ENCODE measurements at regions not wholly inside any gene's neighbourhood (a gene's known extent, or its start where the extent isn't known, plus 50 kb on each side); places are given as distances from the start of the nearest gene placed in this dataset.

DNA sequence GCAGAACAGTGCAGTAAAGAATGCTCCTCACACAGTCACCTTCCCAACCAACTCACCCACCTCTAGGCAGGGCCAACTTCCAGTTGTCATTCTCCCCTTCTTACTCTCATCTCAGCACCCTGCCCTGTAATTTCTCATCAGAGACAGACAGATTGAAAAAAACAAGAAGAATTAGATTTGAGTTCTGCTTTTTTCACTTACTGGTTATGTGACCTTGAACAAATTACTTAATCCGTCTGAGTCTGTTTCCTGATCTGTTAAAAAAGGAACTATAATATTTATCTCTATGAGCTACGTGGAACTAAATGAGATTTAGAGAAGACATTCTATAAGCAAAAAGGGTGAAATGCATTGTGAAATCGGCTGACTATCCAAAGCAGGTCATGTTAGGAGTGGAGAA is 330.3 kb downstream of the ZNF326 start:
- DNase-seq (no peak), ATAC-seq (no peak)
- 60 to 68% (median 67%) methylated on average over 3 of the region's 3 CpGs for WGBS, 3 donors
- Histone ChIP-seq H3K4me3 (no peak overlapping the region), H3K4me1 (no peaks in the 10 kb centered on the region), H3K27ac (no peak overlapping the region), H3K27me3 (ENCODE audit: insufficient read depth in 3 of 3, low read length in 2 of 3) (no peaks in the 10 kb centered on the region), H3K9me3 (no peaks in the 10 kb centered on the region), H3K36me3 (ENCODE audit: insufficient read depth in 1 of 2, low read depth in 1 of 2) (no peaks in the 10 kb centered on the region)
- TF ChIP-seq, protein P1, sequence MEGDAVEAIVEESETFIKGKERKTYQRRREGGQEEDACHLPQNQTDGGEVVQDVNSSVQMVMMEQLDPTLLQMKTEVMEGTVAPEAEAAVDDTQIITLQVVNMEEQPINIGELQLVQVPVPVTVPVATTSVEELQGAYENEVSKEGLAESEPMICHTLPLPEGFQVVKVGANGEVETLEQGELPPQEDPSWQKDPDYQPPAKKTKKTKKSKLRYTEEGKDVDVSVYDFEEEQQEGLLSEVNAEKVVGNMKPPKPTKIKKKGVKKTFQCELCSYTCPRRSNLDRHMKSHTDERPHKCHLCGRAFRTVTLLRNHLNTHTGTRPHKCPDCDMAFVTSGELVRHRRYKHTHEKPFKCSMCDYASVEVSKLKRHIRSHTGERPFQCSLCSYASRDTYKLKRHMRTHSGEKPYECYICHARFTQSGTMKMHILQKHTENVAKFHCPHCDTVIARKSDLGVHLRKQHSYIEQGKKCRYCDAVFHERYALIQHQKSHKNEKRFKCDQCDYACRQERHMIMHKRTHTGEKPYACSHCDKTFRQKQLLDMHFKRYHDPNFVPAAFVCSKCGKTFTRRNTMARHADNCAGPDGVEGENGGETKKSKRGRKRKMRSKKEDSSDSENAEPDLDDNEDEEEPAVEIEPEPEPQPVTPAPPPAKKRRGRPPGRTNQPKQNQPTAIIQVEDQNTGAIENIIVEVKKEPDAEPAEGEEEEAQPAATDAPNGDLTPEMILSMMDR (IDR thresholded peaks at IDR 0.05) = no peak
- intact Hi-C loops (cut with DNase I) = no loop called here

DNA sequence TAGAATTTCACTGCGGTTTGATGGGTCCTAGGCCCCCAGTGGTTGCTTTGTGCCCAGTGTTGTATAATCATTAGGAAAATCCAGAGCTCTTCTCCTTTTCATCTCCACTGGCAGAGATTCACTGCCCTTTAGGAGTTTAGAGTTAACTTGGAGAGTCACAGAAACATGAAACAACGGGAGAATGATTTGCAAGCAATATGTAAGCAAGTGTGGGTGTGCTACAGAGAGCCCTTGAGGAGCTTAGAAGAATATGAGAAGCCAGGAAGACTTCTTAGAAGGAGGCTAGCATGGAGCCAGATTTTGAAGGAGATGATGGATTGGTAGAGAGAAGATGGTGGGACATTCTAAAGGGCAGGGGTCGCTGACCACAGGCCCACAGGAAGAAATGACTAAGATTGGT is 327.3 kb downstream of the ZNF326 start:
- Histone ChIP-seq H3K4me3 (no peak overlapping the region), H3K4me1 (no peaks in the 10 kb centered on the region), H3K27me3 (ENCODE audit: insufficient read depth in 3 of 3, low read length in 2 of 3) (no peaks in the 10 kb centered on the region), H3K9me3 (no peaks in the 10 kb centered on the region), H3K27ac (no peak overlapping the region), H3K36me3 (ENCODE audit: insufficient read depth in 1 of 2, low read depth in 1 of 2) (no peaks in the 10 kb centered on the region)
- TF ChIP-seq, protein P1 (IDR thresholded peaks at IDR 0.05) = no peak
- no peak for DNase-seq
- intact Hi-C loops (cut with DNase I) = no loop called here
- ATAC-seq = no peak
- WGBS, 3 donors = 69 to 86% (median 74%) methylated on average over 3 of the region's 3 CpGs

DNA sequence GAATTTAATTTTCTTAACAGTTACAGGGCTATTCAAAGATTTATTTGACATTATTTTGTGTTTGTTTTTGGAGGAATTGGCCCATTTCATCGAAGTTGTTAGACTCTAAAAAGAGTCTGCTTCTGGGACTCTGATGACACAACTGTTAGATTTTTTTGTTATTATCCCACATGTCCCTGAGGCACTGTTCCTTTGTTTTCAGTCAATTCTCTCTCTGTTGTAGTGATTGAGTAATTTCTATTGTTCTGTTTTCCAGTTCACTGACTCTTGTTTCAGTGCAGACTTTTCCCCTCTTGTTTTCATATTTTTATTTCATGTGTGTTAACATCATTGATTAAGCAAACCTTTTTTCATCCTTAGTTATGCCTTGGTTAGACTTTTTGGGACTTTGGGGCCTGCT is 325.0 kb downstream of the ZNF326 start:
- no peak overlapping the region for H3K27ac ChIP-seq
- intact Hi-C loops (cut with DNase I) = no loop called here
- H3K4me3 ChIP-seq = no peak overlapping the region
- 68 to 78% (median 77%) methylated on average over 1 of the region's 1 CpG for WGBS, 3 donors
- TF ChIP-seq, protein P1 (IDR thresholded peaks at IDR 0.05) = no peak
- H3K9me3 ChIP-seq = no peaks in the 10 kb centered on the region
- H3K27me3 ChIP-seq (ENCODE audit: insufficient read depth in 3 of 3, low read length in 2 of 3) = no peaks in the 10 kb centered on the region
- DNase-seq (no peak), ATAC-seq (no peak)
- no peaks in the 10 kb centered on the region for H3K4me1 ChIP-seq
- H3K36me3 ChIP-seq (ENCODE audit: insufficient read depth in 1 of 2, low read depth in 1 of 2) = no peaks in the 10 kb centered on the region

DNA sequence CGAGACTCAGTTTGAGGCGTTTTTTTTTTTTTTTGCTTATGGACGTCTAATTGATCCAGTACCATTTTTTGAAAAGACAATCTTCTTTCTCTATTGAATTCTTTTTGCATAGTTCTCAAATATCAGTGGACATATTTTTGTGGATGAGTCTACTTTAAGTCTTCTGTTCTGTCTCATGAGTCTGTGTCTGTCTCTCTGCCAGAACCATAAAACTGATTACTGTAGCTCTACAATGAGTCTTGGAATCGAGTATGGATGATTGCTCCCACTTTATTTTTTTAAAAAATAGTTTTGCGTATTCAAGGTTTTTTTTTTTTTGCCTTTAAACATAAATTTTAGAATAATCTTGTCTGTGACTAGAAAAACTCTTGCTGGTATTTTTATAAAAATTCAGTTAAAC is 323.5 kb downstream of the ZNF326 start:
- TF ChIP-seq, protein P1 (IDR thresholded peaks at IDR 0.05) = no peak
- intact Hi-C loops (cut with DNase I) = no loop called here
- H3K9me3 ChIP-seq = no peaks in the 10 kb centered on the region
- 44 to 55% (median 51%) methylated on average over 5 of the region's 5 CpGs for WGBS, 3 donors
- no peak for ATAC-seq
- DNase-seq = no peak
- no peak overlapping the region for H3K27ac ChIP-seq
- H3K36me3 ChIP-seq (ENCODE audit: insufficient read depth in 1 of 2, low read depth in 1 of 2) = no peaks in the 10 kb centered on the region
- no peaks in the 10 kb centered on the region for H3K4me1 ChIP-seq
- H3K4me3 ChIP-seq = no peak overlapping the region
- no peaks in the 10 kb centered on the region for H3K27me3 ChIP-seq (ENCODE audit: insufficient read depth in 3 of 3, low read length in 2 of 3)

DNA sequence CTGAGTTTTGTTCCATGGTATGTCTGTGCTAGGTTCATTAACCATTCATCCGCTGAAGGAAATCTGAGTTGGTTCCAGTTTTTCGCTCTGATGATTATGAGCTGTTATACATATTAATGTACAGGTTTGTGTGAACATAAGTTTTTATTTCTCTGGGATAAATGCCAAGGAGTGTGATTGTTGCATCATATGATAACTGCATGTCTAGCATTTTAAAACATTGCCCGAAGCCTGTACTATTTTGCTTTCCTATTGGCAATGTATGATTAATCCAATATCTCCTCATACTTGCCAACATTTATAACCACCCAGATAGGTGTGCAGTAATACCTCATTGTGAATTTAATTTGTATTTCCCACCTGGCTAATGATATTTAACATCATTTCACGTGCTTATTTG is 322.7 kb downstream of the ZNF326 start:
- no peaks in the 10 kb centered on the region for H3K4me1 ChIP-seq
- no peak overlapping the region for H3K4me3 ChIP-seq
- no peaks in the 10 kb centered on the region for H3K36me3 ChIP-seq (ENCODE audit: insufficient read depth in 1 of 2, low read depth in 1 of 2)
- ATAC-seq (no peak), DNase-seq (no peak)
- TF ChIP-seq, protein P1 (IDR thresholded peaks at IDR 0.05) = no peak
- intact Hi-C loops (cut with DNase I) = no loop called here
- WGBS, 3 donors = 63 to 91% (median 88%) methylated on average over 4 of the region's 4 CpGs
- no peak overlapping the region for H3K27ac ChIP-seq
- no peaks in the 10 kb centered on the region for H3K9me3 ChIP-seq
- H3K27me3 ChIP-seq (ENCODE audit: insufficient read depth in 3 of 3, low read length in 2 of 3) = no peaks in the 10 kb centered on the region
